Gastrocnemius medialis (tissue), 4 donors: ENCODE measurements at regions not wholly inside any gene's neighbourhood (a gene's known extent, or its start where the extent isn't known, plus 50 kb on each side); places are given as distances from the start of the nearest gene placed in this dataset.
"Not testable (repeated sequence)": the region's sequence is repeated elsewhere in the genome, so short reads cannot be mapped to it uniquely, and the experiment has no call there.

Experiments used
- CTCF ChIP-seq, 5 experiments: fragments of 450-650 bp in 3 of 5; fragments of 200-600 bp in 2 of 5; sonication (generic) in 2 of 5; IDR thresholded peaks in 4 of 5; conservative IDR thresholded peaks in 1 of 5; 1 replicate in 4 of 5; 2 replicates in 1 of 5; pipeline ENCODE4 v1.5.1; 2016 to 2019; ENCODE audit warnings: antibody characterized with exemption in 5 of 5, mild to moderate bottlenecking in 3 of 5, moderate library complexity in 3 of 5
- POLR2A ChIP-seq, 2 donors: fragments of 450-650 bp; IDR thresholded peaks; one replicate each; pipeline ENCODE4 v1.6.1; 2017; ENCODE audit warnings: antibody characterized with exemption in 2 of 2, mild to moderate bottlenecking in 2 of 2, moderate library complexity in 2 of 2

- not testable (repeated sequence) for TF ChIP-seq CTCF (IDR thresholded peaks at IDR 0.05 in 4 of 5, conservative IDR thresholded peaks at IDR 0.05 in 1 of 5); POLR2A (IDR thresholded peaks at IDR 0.05)
Observed at GRCh38 chr15:62371683-62372082, 206.6 kb upstream of the C2CD4B start.
